Stimulated activated naive B cell treated with anti-CD40 and anti-IgM and Interleukin-4, amounts not matched to agents 10 μg/mL and 1 μg/mL and 100 μg/mL, for 72 hours (primary cell): ENCODE measurements at regions not wholly inside any gene's neighbourhood (a gene's known extent, or its start where the extent isn't known, plus 50 kb on each side); places are given as distances from the start of the nearest gene placed in this dataset.

Source experiments
- ATAC-seq, 2 donors: fragments of 150-1000 bp; cut with Tn5 transposase; replicated peaks; 2 replicates each; pipeline ENCODE4 v1.10.0; 2021; ENCODE audit warnings: moderate library complexity in 1 of 2
- DNase-seq: peaks from one replicate; pipeline ENCODE4 v3.0.0; 2021
- H3K27ac Mint-ChIP-seq: one replicate; pipeline ENCODE4 v1.8.0; 2022; ENCODE audit warnings: mild to moderate bottlenecking, mixed read lengths
- H3K27me3 Mint-ChIP-seq, 2 donors: one replicate each; pipeline ENCODE4 v1.8.0; 2022; ENCODE audit warnings: mixed read lengths in 2 of 2
- H3K36me3 Mint-ChIP-seq, 2 donors: one replicate each; pipeline ENCODE4 v1.8.0; 2022; ENCODE audit warnings: mixed read lengths in 2 of 2, mild to moderate bottlenecking in 1 of 2
- H3K4me1 Mint-ChIP-seq, 2 donors: one replicate each; pipeline ENCODE4 v1.8.0; 2022; ENCODE audit warnings: mixed read lengths in 2 of 2, mild to moderate bottlenecking in 1 of 2
- H3K4me3 Mint-ChIP-seq, 2 donors: one replicate each; pipeline ENCODE4 v1.8.0; 2022; ENCODE audit warnings: mild to moderate bottlenecking in 2 of 2, mixed read lengths in 2 of 2, moderate library complexity in 1 of 2
- H3K9me3 Mint-ChIP-seq, 2 donors: one replicate each; pipeline ENCODE4 v1.8.0; 2022; ENCODE audit warnings: mixed read lengths in 2 of 2, mild to moderate bottlenecking in 1 of 2

GRCh38 chr6:164469276-164469949 lies 840.0 kb downstream of the C6orf118 start:
- Mint-ChIP-seq H3K9me3 (peaks cover 0 to 3% of the 10 kb centered on the region in 2 donors), H3K36me3 (no peaks in the 10 kb centered on the region), H3K27ac (no peak overlapping the region), H3K4me1 (no peaks in the 10 kb centered on the region), H3K27me3 (no peaks in the 10 kb centered on the region), H3K4me3 (no peak overlapping the region)
- DNase-seq (no peak), ATAC-seq (no peak)

GRCh38 chr6:164455835-164456234 lies 853.6 kb downstream of the C6orf118 start:
- ATAC-seq = no peak
- no peak overlapping the region for H3K4me3 Mint-ChIP-seq
- no peaks in the 10 kb centered on the region for H3K27me3 Mint-ChIP-seq
- H3K27ac Mint-ChIP-seq = no peak overlapping the region
- no peaks in the 10 kb centered on the region for H3K4me1 Mint-ChIP-seq
- H3K36me3 Mint-ChIP-seq = no peaks in the 10 kb centered on the region
- DNase-seq = no peak
- H3K9me3 Mint-ChIP-seq = no peaks in the 10 kb centered on the region

GRCh38 chr6:164453835-164454234 lies 855.6 kb downstream of the C6orf118 start:
- Mint-ChIP-seq H3K36me3 (no peaks in the 10 kb centered on the region), H3K9me3 (no peaks in the 10 kb centered on the region), H3K27me3 (no peaks in the 10 kb centered on the region), H3K4me1 (no peaks in the 10 kb centered on the region), H3K27ac (no peak overlapping the region), H3K4me3 (no peak overlapping the region)
- ATAC-seq (no peak), DNase-seq (no peak)

- H3K27ac Mint-ChIP-seq = no peak overlapping the region
- H3K27me3 Mint-ChIP-seq = no peaks in the 10 kb centered on the region
- peaks cover 10% of the 10 kb centered on the region in 2 donors for H3K9me3 Mint-ChIP-seq
- no peaks in the 10 kb centered on the region for H3K4me1 Mint-ChIP-seq
- no peaks in the 10 kb centered on the region for H3K36me3 Mint-ChIP-seq
- DNase-seq (no peak), ATAC-seq (no peak)
- H3K4me3 Mint-ChIP-seq = no peak overlapping the region
Observed at GRCh38 chr6:164442572-164442971, 866.8 kb downstream of the C6orf118 start.

GRCh38 chr6:164439331-164439730 lies 870.1 kb downstream of the C6orf118 start:
- no peak overlapping the region for H3K27ac Mint-ChIP-seq
- no peaks in the 10 kb centered on the region for H3K36me3 Mint-ChIP-seq

GRCh38 chr6:164436976-164437375 lies 872.4 kb downstream of the C6orf118 start:
- peaks cover 4 to 9% of the 10 kb centered on the region in 2 donors for H3K9me3 Mint-ChIP-seq
- H3K27me3 Mint-ChIP-seq = no peaks in the 10 kb centered on the region
- H3K4me3 Mint-ChIP-seq = no peak overlapping the region
- DNase-seq (no peak), ATAC-seq (no peak)
- no peaks in the 10 kb centered on the region for H3K4me1 Mint-ChIP-seq
- no peak overlapping the region for H3K27ac Mint-ChIP-seq
- no peaks in the 10 kb centered on the region for H3K36me3 Mint-ChIP-seq

More at GRCh38 chr6:164439331-164439730, 870.1 kb downstream of the C6orf118 start:
- DNase-seq = no peak
- Mint-ChIP-seq H3K9me3 (peaks cover 10 to 13% of the 10 kb centered on the region in 2 donors), H3K27me3 (no peaks in the 10 kb centered on the region), H3K4me3 (no peak overlapping the region), H3K4me1 (no peaks in the 10 kb centered on the region)
- ATAC-seq = no peak

- no peak for ATAC-seq
- no peaks in the 10 kb centered on the region for H3K4me1 Mint-ChIP-seq
- no peaks in the 10 kb centered on the region for H3K36me3 Mint-ChIP-seq
- H3K9me3 Mint-ChIP-seq = peaks cover 8 to 9% of the 10 kb centered on the region in 2 donors
- no peak for DNase-seq
- no peak overlapping the region for H3K27ac Mint-ChIP-seq
- H3K27me3 Mint-ChIP-seq = no peaks in the 10 kb centered on the region
- H3K4me3 Mint-ChIP-seq = no peak overlapping the region
Observed at GRCh38 chr6:164427728-164428402, 881.5 kb downstream of the C6orf118 start.

- Mint-ChIP-seq H3K36me3 (no peaks in the 10 kb centered on the region), H3K4me1 (no peaks in the 10 kb centered on the region), H3K4me3 (no peak overlapping the region), H3K27me3 (no peaks in the 10 kb centered on the region), H3K9me3 (peaks cover 14 to 17% of the 10 kb centered on the region in 2 donors), H3K27ac (no peak overlapping the region)
- ATAC-seq (no peak), DNase-seq (no peak)
Observed at GRCh38 chr6:164424489-164424888, 884.9 kb downstream of the C6orf118 start.

GRCh38 chr6:164419099-164419498 lies 890.3 kb downstream of the C6orf118 start:
- peaks cover 14 to 21% of the 10 kb centered on the region in 2 donors for H3K9me3 Mint-ChIP-seq
- DNase-seq (no peak), ATAC-seq (no peak)
- no peak overlapping the region for H3K27ac Mint-ChIP-seq
- H3K27me3 Mint-ChIP-seq = no peaks in the 10 kb centered on the region
- H3K4me1 Mint-ChIP-seq = no peaks in the 10 kb centered on the region
- H3K36me3 Mint-ChIP-seq = no peaks in the 10 kb centered on the region
- no peak overlapping the region for H3K4me3 Mint-ChIP-seq

- Mint-ChIP-seq H3K9me3 (peaks cover 7 to 20% of the 10 kb centered on the region in 2 donors), H3K27ac (no peak overlapping the region), H3K27me3 (no peaks in the 10 kb centered on the region), H3K4me3 (no peak overlapping the region), H3K36me3 (no peaks in the 10 kb centered on the region), H3K4me1 (no peaks in the 10 kb centered on the region)
- no peak for DNase-seq
- ATAC-seq = no peak
Observed at GRCh38 chr6:164418262-164418588, 891.2 kb downstream of the C6orf118 start.

- peaks cover 6 to 21% of the 10 kb centered on the region in 2 donors for H3K9me3 Mint-ChIP-seq
- H3K27ac Mint-ChIP-seq = no peak overlapping the region
- H3K27me3 Mint-ChIP-seq = no peaks in the 10 kb centered on the region
- no peak for DNase-seq
- no peak for ATAC-seq
- no peaks in the 10 kb centered on the region for H3K36me3 Mint-ChIP-seq
- no peaks in the 10 kb centered on the region for H3K4me1 Mint-ChIP-seq
- H3K4me3 Mint-ChIP-seq = no peak overlapping the region
Observed at GRCh38 chr6:164417537-164418261, 891.7 kb downstream of the C6orf118 start.

- ATAC-seq (no peak), DNase-seq (no peak)
- Mint-ChIP-seq H3K36me3 (no peaks in the 10 kb centered on the region), H3K4me1 (no peaks in the 10 kb centered on the region), H3K9me3 (peaks cover 0 to 15% of the 10 kb centered on the region in 2 donors), H3K4me3 (no peak overlapping the region), H3K27ac (no peak overlapping the region), H3K27me3 (no peaks in the 10 kb centered on the region)
Observed at GRCh38 chr6:164415832-164416563, 893.4 kb downstream of the C6orf118 start.

- H3K27me3 Mint-ChIP-seq = no peaks in the 10 kb centered on the region
- peaks cover 0 to 12% of the 10 kb centered on the region in 2 donors for H3K9me3 Mint-ChIP-seq
- no peak for ATAC-seq
- DNase-seq = no peak
- H3K27ac Mint-ChIP-seq = no peak overlapping the region
- no peaks in the 10 kb centered on the region for H3K36me3 Mint-ChIP-seq
- no peak overlapping the region for H3K4me3 Mint-ChIP-seq
- no peaks in the 10 kb centered on the region for H3K4me1 Mint-ChIP-seq
Observed at GRCh38 chr6:164414695-164415094, 894.7 kb downstream of the C6orf118 start.

- Mint-ChIP-seq H3K36me3 (no peaks in the 10 kb centered on the region), H3K9me3 (peaks cover 0 to 12% of the 10 kb centered on the region in 2 donors), H3K4me1 (no peaks in the 10 kb centered on the region), H3K4me3 (no peak overlapping the region), H3K27ac (no peak overlapping the region), H3K27me3 (no peaks in the 10 kb centered on the region)
- ATAC-seq = no peak
- no peak for DNase-seq
Observed at GRCh38 chr6:164412566-164412965, 896.8 kb downstream of the C6orf118 start.
